GM13976 (cell line): ENCODE measurements at regions not wholly inside any gene's neighbourhood (a gene's known extent, or its start where the extent isn't known, plus 50 kb on each side); places are given as distances from the start of the nearest gene placed in this dataset.

Source experiments
- DNase-seq: peaks from one replicate; pipeline ENCODE4 v3.0.0; 2012; ENCODE audit warnings: low spot score
- CTCF ChIP-seq: IDR thresholded peaks from 2 replicates; pipeline ENCODE4 v1.5.1; 2012; ENCODE audit warnings: borderline replicate concordance, mild to moderate bottlenecking; ENCODE audit not compliant: insufficient read depth; ENCODE audit errors: extremely low read depth, missing control alignments, control extremely low read depth
- in situ Hi-C: fragments of 300-500 bp; cut with MboI; formaldehyde crosslinking; loops from one replicate; pipeline ENCODE4 v1.12.0; 2022; ENCODE audit warnings: low sequenced_read_pairs, mixed read lengths, inconsistent platforms; ENCODE audit not compliant: unreplicated experiment

- DNase-seq = no peak
- TF ChIP-seq CTCF = no peak
- in situ Hi-C loops = loop anchor here (25.0 kb wide), 1 partner anchor 832 kb away; the partner anchor contains the start of gene GIMD1
Measured at GRCh38 chr4:107194005-107194404, 157.9 kb upstream of the DKK2 start.

GRCh38 chr4:107192601-107193000, 156.5 kb upstream of the DKK2 start:
- in situ Hi-C loops = loop anchor here (25.0 kb wide), 1 partner anchor 830 kb away; the partner anchor contains the start of gene GIMD1
- TF ChIP-seq CTCF = no peak
- no peak for DNase-seq

GRCh38 chr4:107187091-107187490, 151.0 kb upstream of the DKK2 start:
- in situ Hi-C loops = loop anchor here (25.0 kb wide), 1 partner anchor 825 kb away; the partner anchor contains the start of gene GIMD1

GRCh38 chr4:107183155-107183774, 147.2 kb upstream of the DKK2 start:
- in situ Hi-C loops = loop anchor here (25.0 kb wide), 1 partner anchor 821 kb away; the partner anchor contains the start of gene GIMD1
- peak; percentile 77 for TF ChIP-seq CTCF
- DNase-seq = peak; percentile 11

More at GRCh38 chr4:107187091-107187490, 151.0 kb upstream of the DKK2 start:
- TF ChIP-seq CTCF = no peak
- no peak for DNase-seq

- no peak for TF ChIP-seq CTCF
- no peak for DNase-seq
- in situ Hi-C loops = loop anchor here (25.0 kb wide), 1 partner anchor 820 kb away; the partner anchor contains the start of gene GIMD1
Measured at GRCh38 chr4:107182347-107182746, 146.2 kb upstream of the DKK2 start.

GRCh38 chr4:107166873-107167450, 130.8 kb upstream of the DKK2 start:
- TF ChIP-seq CTCF = no peak
- in situ Hi-C loops = no loop called here
- DNase-seq = no peak
